ENCODE measurements at regions not wholly inside any gene's neighbourhood (a gene's known extent, or its start where the extent isn't known, plus 50 kb on each side); places are given as distances from the start of the nearest gene placed in this dataset.

DNA sequence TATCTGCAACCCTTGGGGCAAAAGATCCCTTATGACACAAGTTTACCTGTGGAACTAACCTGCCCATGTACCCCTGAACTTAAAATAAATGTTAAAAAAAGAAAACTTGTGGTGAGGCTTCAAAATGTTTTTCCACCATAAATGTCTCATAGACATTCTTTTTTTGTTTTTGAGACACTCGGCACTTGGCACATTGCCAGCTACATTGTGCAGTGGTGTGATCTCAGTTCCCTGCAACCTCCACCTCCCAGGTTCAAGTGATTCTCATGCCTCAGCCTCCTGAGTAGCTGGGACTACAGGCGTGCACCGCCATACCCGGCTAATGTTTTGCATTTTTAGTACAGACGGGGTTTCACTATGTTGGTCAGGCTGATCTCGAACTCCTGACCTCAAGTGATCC is 528.9 kb upstream of the CXorf51A start:
- CTCF ChIA-PET = no interaction called here
- TF ChIP-seq EMX1 (CRISPR knock-in tag; IDR thresholded peaks at IDR 0.05) (no peak), NFYB (CRISPR knock-in tag; conservative IDR thresholded peaks at IDR 0.05; ENCODE audit: low read depth) (no peak), MXD4 (CRISPR knock-in tag; IDR thresholded peaks at IDR 0.05; ENCODE audit: borderline replicate concordance) (no peak), STAT6 (CRISPR knock-in tag; conservative IDR thresholded peaks at IDR 0.05; ENCODE audit: low read depth) (no peak), ESRRA (CRISPR knock-in tag; IDR thresholded peaks at IDR 0.05; ENCODE audit: borderline replicate concordance) (no peak), TP53 (CRISPR knock-in tag; IDR thresholded peaks at IDR 0.05) (no peak), SMAD4 (CRISPR knock-in tag; IDR thresholded peaks at IDR 0.05) (no peak), CDX4 (CRISPR knock-in tag; IDR thresholded peaks at IDR 0.05; ENCODE audit: borderline replicate concordance) (no peak), PRDM15 (CRISPR knock-in tag; IDR thresholded peaks at IDR 0.05) (no peak), SMAD3 (CRISPR knock-in tag; IDR thresholded peaks at IDR 0.05; ENCODE audit: borderline replicate concordance) (no peak), IRF2 (CRISPR knock-in tag; IDR thresholded peaks at IDR 0.05; ENCODE audit: borderline replicate concordance, low read depth) (no peak), MAX (CRISPR knock-in tag; IDR thresholded peaks at IDR 0.05) (no peak), ZNF396 (CRISPR knock-in tag; IDR thresholded peaks at IDR 0.05; ENCODE audit: borderline replicate concordance) (no peak)
- TF ChIP-seq, protein P1, sequence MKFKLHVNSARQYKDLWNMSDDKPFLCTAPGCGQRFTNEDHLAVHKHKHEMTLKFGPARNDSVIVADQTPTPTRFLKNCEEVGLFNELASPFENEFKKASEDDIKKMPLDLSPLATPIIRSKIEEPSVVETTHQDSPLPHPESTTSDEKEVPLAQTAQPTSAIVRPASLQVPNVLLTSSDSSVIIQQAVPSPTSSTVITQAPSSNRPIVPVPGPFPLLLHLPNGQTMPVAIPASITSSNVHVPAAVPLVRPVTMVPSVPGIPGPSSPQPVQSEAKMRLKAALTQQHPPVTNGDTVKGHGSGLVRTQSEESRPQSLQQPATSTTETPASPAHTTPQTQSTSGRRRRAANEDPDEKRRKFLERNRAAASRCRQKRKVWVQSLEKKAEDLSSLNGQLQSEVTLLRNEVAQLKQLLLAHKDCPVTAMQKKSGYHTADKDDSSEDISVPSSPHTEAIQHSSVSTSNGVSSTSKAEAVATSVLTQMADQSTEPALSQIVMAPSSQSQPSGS (CRISPR knock-in tag; IDR thresholded peaks at IDR 0.05; ENCODE audit: borderline replicate concordance, low read depth) = no peak
- TF ChIP-seq, protein P2, sequence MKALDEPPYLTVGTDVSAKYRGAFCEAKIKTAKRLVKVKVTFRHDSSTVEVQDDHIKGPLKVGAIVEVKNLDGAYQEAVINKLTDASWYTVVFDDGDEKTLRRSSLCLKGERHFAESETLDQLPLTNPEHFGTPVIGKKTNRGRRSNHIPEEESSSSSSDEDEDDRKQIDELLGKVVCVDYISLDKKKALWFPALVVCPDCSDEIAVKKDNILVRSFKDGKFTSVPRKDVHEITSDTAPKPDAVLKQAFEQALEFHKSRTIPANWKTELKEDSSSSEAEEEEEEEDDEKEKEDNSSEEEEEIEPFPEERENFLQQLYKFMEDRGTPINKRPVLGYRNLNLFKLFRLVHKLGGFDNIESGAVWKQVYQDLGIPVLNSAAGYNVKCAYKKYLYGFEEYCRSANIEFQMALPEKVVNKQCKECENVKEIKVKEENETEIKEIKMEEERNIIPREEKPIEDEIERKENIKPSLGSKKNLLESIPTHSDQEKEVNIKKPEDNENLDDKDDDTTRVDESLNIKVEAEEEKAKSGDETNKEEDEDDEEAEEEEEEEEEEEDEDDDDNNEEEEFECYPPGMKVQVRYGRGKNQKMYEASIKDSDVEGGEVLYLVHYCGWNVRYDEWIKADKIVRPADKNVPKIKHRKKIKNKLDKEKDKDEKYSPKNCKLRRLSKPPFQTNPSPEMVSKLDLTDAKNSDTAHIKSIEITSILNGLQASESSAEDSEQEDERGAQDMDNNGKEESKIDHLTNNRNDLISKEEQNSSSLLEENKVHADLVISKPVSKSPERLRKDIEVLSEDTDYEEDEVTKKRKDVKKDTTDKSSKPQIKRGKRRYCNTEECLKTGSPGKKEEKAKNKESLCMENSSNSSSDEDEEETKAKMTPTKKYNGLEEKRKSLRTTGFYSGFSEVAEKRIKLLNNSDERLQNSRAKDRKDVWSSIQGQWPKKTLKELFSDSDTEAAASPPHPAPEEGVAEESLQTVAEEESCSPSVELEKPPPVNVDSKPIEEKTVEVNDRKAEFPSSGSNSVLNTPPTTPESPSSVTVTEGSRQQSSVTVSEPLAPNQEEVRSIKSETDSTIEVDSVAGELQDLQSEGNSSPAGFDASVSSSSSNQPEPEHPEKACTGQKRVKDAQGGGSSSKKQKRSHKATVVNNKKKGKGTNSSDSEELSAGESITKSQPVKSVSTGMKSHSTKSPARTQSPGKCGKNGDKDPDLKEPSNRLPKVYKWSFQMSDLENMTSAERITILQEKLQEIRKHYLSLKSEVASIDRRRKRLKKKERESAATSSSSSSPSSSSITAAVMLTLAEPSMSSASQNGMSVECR (CRISPR knock-in tag; IDR thresholded peaks at IDR 0.05; ENCODE audit: borderline replicate concordance) = no peak
- TF ChIP-seq, protein P3, sequence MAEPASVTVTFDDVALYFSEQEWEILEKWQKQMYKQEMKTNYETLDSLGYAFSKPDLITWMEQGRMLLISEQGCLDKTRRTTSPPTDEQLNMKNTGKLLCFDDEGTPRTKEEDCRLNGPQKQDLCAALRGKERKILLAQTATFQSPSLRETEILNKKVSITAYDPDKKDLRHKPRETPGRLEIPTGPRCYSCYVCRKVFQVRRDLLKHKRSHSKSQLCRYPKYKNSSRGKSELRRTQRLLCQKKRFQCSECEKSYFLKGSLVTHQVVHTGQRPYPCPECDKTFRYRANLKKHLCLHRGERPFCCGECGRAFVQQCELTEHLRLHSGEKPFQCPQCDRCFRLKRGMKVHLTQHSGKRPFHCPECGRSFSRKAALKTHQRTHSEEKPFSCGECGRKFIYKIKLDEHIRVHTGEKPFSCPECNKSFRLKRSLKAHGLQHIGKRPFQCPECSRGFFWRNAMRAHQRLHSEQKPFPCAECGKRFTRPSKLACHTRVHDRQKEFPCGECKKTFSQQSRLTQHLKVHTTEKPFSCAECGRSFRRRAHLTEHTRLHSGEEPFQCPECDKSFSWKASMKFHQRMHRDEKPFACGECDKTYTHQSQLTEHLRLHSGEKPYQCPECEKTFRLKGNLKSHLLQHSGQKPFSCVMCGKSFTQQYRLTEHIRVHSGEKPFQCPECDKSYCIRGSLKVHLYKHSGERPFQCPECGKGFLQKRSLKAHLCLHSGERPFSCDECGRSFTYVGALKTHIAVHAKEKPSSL (CRISPR knock-in tag; conservative IDR thresholded peaks at IDR 0.05) = no peak
- TF ChIP-seq, protein P4, sequence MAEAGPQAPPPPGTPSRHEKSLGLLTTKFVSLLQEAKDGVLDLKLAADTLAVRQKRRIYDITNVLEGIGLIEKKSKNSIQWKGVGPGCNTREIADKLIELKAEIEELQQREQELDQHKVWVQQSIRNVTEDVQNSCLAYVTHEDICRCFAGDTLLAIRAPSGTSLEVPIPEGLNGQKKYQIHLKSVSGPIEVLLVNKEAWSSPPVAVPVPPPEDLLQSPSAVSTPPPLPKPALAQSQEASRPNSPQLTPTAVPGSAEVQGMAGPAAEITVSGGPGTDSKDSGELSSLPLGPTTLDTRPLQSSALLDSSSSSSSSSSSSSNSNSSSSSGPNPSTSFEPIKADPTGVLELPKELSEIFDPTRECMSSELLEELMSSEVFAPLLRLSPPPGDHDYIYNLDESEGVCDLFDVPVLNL (CRISPR knock-in tag; IDR thresholded peaks at IDR 0.05; ENCODE audit: borderline replicate concordance, low read depth) = no peak
- POLR2A ChIA-PET = no interaction called here
- H3K36me3 Mint-ChIP-seq = peaks cover 27% of the 10 kb centered on the region
- H3K27me3 Mint-ChIP-seq (ENCODE audit: low read depth) = no peaks in the 10 kb centered on the region; the same call in 1 of the 2 replicates
- H3K4me1 Mint-ChIP-seq = no peaks in the 10 kb centered on the region
- no peak overlapping the region for H3K4me3 Mint-ChIP-seq
- peaks cover 31% of the 10 kb centered on the region for H3K9me3 Mint-ChIP-seq
- ATAC-seq = no peak
- no peak overlapping the region for H3K27ac Mint-ChIP-seq
- DNase-seq (ENCODE audit: low spot score) = no peak
